ENCODE measurements at regions not wholly inside any gene's neighbourhood (a gene's known extent, or its start where the extent isn't known, plus 50 kb on each side); places are given as distances from the start of the nearest gene placed in this dataset.

DNA sequence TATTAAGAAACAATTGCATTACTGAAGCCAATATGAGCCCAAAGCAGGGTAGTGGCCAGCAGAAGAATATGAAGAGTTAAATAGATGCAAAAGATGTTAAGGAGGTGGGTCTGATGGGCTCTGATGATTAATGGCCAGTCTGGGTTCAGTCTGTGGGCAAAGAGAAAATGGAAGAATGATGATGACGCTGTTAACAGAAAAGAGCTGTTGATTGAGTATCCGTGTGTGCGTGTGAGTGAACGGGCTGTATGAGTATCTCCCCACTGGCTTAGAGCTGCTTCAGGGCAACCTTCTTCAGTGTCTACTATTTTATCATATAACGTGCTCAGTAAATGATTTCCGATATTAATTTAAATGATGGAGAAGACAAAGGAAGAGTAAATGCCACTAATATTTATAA is 723.3 kb upstream of the MAP3K7 start:
- in situ Hi-C loops (cut with MboI; ENCODE audit: low sequenced_read_pairs, unreplicated experiment), result no loop called here
- TF ChIP-seq, protein P1, sequence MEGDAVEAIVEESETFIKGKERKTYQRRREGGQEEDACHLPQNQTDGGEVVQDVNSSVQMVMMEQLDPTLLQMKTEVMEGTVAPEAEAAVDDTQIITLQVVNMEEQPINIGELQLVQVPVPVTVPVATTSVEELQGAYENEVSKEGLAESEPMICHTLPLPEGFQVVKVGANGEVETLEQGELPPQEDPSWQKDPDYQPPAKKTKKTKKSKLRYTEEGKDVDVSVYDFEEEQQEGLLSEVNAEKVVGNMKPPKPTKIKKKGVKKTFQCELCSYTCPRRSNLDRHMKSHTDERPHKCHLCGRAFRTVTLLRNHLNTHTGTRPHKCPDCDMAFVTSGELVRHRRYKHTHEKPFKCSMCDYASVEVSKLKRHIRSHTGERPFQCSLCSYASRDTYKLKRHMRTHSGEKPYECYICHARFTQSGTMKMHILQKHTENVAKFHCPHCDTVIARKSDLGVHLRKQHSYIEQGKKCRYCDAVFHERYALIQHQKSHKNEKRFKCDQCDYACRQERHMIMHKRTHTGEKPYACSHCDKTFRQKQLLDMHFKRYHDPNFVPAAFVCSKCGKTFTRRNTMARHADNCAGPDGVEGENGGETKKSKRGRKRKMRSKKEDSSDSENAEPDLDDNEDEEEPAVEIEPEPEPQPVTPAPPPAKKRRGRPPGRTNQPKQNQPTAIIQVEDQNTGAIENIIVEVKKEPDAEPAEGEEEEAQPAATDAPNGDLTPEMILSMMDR (IDR thresholded peaks at IDR 0.05; ENCODE audit: borderline replicate concordance, control extremely low read depth, extremely low read depth, insufficient read depth, missing control alignments), result no peak
- no peak for DNase-seq (ENCODE audit: low spot score)

DNA sequence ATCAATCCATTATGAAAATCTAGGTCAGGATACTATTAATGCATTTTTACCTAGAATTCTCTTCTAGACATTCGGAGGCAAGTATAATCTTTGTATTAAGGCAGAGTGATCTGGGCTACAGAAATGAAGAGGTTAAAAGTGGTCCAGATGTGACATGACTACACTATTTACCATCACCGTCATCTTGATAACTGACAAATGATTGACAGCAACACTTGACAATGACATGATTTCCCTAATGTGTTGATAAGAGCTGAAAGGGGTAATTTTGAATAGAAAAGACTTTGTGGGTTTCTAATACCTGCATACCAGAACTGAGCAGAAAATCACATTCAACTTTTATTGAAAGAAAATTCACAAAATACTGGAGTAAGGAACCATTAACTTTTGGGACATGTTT is 718.9 kb upstream of the MAP3K7 start:
- in situ Hi-C loops (cut with MboI; ENCODE audit: low sequenced_read_pairs, unreplicated experiment), result no loop called here
- TF ChIP-seq, protein P1 (IDR thresholded peaks at IDR 0.05; ENCODE audit: borderline replicate concordance, control extremely low read depth, extremely low read depth, insufficient read depth, missing control alignments), result no peak
- DNase-seq (ENCODE audit: low spot score), result no peak

DNA sequence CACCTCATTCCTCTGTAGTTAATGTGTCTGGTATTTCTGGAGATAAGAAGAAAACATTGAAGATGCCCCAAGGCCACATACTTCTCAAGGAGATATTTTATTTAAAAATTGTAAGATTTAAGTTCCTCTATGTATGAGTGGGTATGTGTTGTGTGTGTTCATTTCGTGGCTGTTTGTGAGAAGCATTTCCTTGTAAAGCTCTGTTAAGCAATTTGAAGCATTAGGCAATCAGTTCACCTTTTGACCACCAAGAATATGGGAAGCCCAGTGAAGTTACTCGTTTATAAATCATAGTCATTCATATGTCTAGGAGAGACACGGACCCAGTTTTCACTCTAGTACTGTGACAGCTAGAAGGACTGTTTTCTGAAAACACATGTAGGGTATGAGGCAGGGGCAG is 717.6 kb upstream of the MAP3K7 start:
- no peak for DNase-seq (ENCODE audit: low spot score)
- in situ Hi-C loops (cut with MboI; ENCODE audit: low sequenced_read_pairs, unreplicated experiment), result no loop called here
- TF ChIP-seq, protein P1 (IDR thresholded peaks at IDR 0.05; ENCODE audit: borderline replicate concordance, control extremely low read depth, extremely low read depth, insufficient read depth, missing control alignments), result no peak

DNA sequence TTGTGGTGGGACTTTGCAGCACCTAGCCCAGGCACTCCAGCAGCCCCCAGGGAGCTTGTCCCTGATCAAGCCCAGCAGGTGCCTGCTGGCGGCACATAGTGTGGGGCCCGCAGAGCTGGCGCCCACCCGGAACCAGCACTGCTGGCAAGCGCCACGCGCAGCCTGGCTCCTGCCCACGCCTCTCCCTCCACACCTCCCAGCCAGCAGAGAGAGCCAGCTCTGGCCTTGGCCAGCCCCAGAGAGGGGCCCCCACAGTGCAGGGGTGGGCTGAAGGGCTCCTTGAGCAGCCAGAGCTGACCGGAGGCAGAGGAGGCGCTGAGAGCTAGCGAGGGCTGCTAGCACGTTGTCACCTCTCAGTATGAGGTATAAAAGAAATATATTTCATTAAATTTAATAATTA is 716.5 kb upstream of the MAP3K7 start:
- TF ChIP-seq, protein P1 (IDR thresholded peaks at IDR 0.05; ENCODE audit: borderline replicate concordance, control extremely low read depth, extremely low read depth, insufficient read depth, missing control alignments), result no peak
- in situ Hi-C loops (cut with MboI; ENCODE audit: low sequenced_read_pairs, unreplicated experiment), result no loop called here
- no peak for DNase-seq (ENCODE audit: low spot score)

DNA sequence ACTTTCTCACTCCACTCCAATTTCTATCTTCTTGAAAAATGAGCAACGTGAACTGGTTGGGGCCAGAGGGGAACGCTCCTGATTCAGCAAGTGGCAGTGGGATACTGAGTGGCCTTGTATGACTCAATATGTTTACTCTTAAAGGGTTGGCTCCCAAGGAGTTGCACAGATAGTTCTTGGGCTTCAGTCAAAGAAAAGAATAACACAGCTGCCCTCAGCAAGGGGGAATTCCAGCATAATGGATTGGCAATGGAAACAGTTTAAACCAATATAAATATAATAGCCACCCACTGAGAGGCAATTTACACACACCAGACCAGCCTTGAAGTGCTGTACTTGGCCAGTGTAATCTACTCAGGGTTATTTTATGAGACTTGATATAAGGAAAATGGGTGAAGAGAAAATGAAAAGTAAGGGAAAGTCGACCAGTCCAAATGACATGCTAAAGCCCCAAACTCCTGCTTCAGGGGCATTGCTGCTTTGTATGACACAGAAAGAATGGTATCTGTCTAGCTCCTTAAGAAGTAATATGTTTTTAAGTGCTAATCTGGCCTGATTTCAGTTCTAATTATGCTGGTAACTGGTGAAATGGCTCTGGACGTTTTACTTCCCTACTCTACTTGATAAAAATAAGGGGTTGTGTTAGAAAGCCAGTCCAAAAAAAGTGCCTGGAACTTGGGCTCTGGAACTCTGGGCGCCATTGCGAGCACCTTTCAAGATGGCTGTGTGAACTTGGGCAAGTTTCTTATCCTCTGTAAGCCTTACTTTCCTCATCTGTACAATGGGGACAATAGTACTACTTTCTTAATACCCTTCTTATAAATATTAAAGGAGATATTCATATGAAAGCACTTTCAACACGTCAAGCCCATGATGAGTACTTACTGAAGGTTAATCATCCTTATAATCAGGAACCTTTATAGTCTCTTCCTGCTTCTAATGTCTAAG is 712.9 kb upstream of the MAP3K7 start:
- TF ChIP-seq, protein P1 (IDR thresholded peaks at IDR 0.05; ENCODE audit: borderline replicate concordance, control extremely low read depth, extremely low read depth, insufficient read depth, missing control alignments), result no peak
- in situ Hi-C loops (cut with MboI; ENCODE audit: low sequenced_read_pairs, unreplicated experiment), result no loop called here
- DNase-seq (ENCODE audit: low spot score), result no peak

DNA sequence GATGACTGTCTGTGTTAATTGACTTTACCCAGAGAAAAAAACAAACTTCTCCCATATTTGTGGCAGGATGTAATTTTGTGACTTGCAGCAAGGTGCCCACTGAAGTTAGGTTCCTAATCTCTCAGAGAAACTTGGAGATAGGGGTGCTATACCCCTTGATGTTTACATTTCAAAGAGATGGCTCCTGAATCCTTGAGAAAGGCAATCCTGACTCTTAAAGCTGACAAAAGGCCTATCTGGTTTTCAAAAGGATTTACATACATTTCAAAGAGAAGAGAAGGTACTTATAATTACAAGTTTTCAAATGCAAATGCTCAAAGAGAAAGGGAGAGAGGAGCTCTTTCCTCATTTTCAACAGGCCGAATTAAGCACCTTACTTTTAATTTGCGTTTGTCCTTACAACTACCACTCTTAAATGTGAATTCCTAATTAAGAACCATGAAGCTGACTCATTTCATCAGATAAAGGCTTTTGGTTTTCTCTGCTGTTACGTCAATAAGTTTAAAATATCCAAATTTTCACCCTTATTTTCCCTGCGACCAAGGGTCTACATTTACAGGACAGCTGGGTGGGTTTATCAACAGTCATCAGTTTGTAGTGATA is 711.8 kb upstream of the MAP3K7 start:
- no peak for DNase-seq (ENCODE audit: low spot score)
- TF ChIP-seq, protein P1 (IDR thresholded peaks at IDR 0.05; ENCODE audit: borderline replicate concordance, control extremely low read depth, extremely low read depth, insufficient read depth, missing control alignments), result no peak
- in situ Hi-C loops (cut with MboI; ENCODE audit: low sequenced_read_pairs, unreplicated experiment), result no loop called here

Data from GM13976 (cell line).